Fibroblast of lung (primary cell): ENCODE measurements at regions not wholly inside any gene's neighbourhood (a gene's known extent, or its start where the extent isn't known, plus 50 kb on each side); places are given as distances from the start of the nearest gene placed in this dataset.

Source experiments
- EZH2 ChIP-seq: IDR thresholded peaks from 2 replicates; pipeline ENCODE4 v1.5.1; 2012; ENCODE audit warnings: low read length, control low read depth, mild to moderate bottlenecking; ENCODE audit errors: missing control alignments
- TF ChIP-seq, protein P1 (sequence below), 2 donors: IDR thresholded peaks in 1 of 2; conservative IDR thresholded peaks in 1 of 2; 1 replicate in 1 of 2; 2 replicates in 1 of 2; pipeline ENCODE4 v1.5.1; 2011 to 2012; ENCODE audit warnings: low read length in 2 of 2, control low read depth in 1 of 2, inconsistent platforms in 1 of 2, low read depth in 1 of 2, mild to moderate bottlenecking in 1 of 2

- TF ChIP-seq, protein P1, sequence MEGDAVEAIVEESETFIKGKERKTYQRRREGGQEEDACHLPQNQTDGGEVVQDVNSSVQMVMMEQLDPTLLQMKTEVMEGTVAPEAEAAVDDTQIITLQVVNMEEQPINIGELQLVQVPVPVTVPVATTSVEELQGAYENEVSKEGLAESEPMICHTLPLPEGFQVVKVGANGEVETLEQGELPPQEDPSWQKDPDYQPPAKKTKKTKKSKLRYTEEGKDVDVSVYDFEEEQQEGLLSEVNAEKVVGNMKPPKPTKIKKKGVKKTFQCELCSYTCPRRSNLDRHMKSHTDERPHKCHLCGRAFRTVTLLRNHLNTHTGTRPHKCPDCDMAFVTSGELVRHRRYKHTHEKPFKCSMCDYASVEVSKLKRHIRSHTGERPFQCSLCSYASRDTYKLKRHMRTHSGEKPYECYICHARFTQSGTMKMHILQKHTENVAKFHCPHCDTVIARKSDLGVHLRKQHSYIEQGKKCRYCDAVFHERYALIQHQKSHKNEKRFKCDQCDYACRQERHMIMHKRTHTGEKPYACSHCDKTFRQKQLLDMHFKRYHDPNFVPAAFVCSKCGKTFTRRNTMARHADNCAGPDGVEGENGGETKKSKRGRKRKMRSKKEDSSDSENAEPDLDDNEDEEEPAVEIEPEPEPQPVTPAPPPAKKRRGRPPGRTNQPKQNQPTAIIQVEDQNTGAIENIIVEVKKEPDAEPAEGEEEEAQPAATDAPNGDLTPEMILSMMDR (conservative IDR thresholded peaks at IDR 0.05 in 1 of 2, IDR thresholded peaks at IDR 0.05 in 1 of 2; ENCODE audit: low read depth in 1 of 2, low read length in 2 of 2), result no peak
- no peak for TF ChIP-seq EZH2
Measured at GRCh38 chr7:138317044-138317596, 142.9 kb upstream of the TRIM24 start.
